ENCODE measurements at regions not wholly inside any gene's neighbourhood (a gene's known extent, or its start where the extent isn't known, plus 50 kb on each side); places are given as distances from the start of the nearest gene placed in this dataset.

- TF ChIP-seq ZBTB14 (CRISPR knock-in tag; IDR thresholded peaks at IDR 0.05): no peak
- TF ChIP-seq GPBP1L1 (CRISPR knock-in tag; IDR thresholded peaks at IDR 0.05): no peak
- no peak for TF ChIP-seq ZKSCAN8 (CRISPR knock-in tag; IDR thresholded peaks at IDR 0.05; ENCODE audit: borderline replicate concordance)
- no peak for TF ChIP-seq MLX (CRISPR knock-in tag; IDR thresholded peaks at IDR 0.05)
- TF ChIP-seq UBTF (CRISPR knock-in tag; IDR thresholded peaks at IDR 0.05): no peak
- TF ChIP-seq JUNB (CRISPR knock-in tag; IDR thresholded peaks at IDR 0.05; ENCODE audit: borderline replicate concordance): no peak
- TF ChIP-seq HNF4A (CRISPR knock-in tag; IDR thresholded peaks at IDR 0.05): no peak
- TF ChIP-seq ZNF776 (CRISPR knock-in tag; IDR thresholded peaks at IDR 0.05): no peak
- TF ChIP-seq CTCF (CRISPR knock-in tag; IDR thresholded peaks at IDR 0.05): no peak
Observed at GRCh38 chr17:33809748-33810147, 445.3 kb upstream of the CCL2 start.

Data from HepG2 (cell line).